ENCODE measurements at regions not wholly inside any gene's neighbourhood (a gene's known extent, or its start where the extent isn't known, plus 50 kb on each side); places are given as distances from the start of the nearest gene placed in this dataset.

DNA sequence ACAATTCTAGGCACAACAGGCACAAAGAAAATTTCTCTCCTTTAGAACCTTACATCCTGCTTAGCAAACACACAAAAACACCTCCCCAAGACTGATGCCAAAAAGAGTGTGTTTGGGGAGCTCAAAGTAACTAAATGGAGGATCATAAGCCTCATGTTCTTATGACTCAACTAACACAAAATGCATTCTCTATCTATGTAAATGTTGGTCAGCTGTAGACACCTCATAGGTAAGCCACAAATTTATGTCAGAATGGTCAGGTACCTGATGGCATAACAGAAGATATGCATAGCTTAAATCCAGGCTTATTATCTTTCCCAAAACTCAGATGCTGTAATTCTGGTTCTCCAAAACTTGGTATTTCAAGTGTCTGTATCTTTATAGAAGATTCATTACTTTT, 315.1 kb downstream of the C7orf25 start:
- peaks cover 0 to 4% (median 0%) of the 10 kb centered on the region in 3 donors for H3K9me3 ChIP-seq
- H3K4me3 ChIP-seq = no peak overlapping the region
- ATAC-seq = no peak
- H3K4me1 ChIP-seq = no peaks in the 10 kb centered on the region
- H3K27me3 ChIP-seq = no peaks in the 10 kb centered on the region
- H3K36me3 ChIP-seq = no peaks in the 10 kb centered on the region
- TF ChIP-seq CTCF (IDR thresholded peaks at IDR 0.05) = no peak
- H3K27ac ChIP-seq = no peak overlapping the region

DNA sequence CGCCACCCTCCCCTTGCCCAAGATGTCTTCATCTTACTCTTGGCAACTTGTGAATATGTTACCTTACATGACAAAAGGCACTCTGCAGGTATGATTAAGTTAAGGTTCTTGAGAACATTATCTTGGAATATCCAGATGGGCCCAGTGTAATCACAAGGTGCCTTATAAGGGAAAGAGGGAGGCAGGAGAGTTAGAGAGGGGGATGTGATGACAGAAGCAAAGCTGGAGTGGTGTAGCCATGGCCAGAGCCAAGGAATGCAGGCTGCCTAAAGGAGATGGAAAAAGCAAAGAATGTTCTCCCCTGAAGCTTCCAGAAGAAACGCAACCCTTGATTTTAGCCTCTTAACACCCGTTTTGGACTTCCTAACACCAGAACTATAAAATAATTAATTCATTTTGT, 318.0 kb downstream of the C7orf25 start:
- H3K4me1 ChIP-seq = no peaks in the 10 kb centered on the region
- H3K36me3 ChIP-seq = no peaks in the 10 kb centered on the region
- no peak overlapping the region for H3K27ac ChIP-seq
- no peak overlapping the region for H3K4me3 ChIP-seq
- no peaks in the 10 kb centered on the region for H3K27me3 ChIP-seq
- 79 to 82% methylated on average over 3 of the region's 3 CpGs for WGBS, 2 donors (ENCODE audit: low coverage in 1 of 2)
- ATAC-seq = no peak
- TF ChIP-seq CTCF (IDR thresholded peaks at IDR 0.05) = no peak
- no peak for TF ChIP-seq EP300 (IDR thresholded peaks at IDR 0.05)
- TF ChIP-seq POLR2AphosphoS5 (IDR thresholded peaks at IDR 0.05) = no peak
- no peak for TF ChIP-seq POLR2A (IDR thresholded peaks at IDR 0.05)
- peaks cover 0 to 4% (median 0%) of the 10 kb centered on the region in 3 donors for H3K9me3 ChIP-seq

DNA sequence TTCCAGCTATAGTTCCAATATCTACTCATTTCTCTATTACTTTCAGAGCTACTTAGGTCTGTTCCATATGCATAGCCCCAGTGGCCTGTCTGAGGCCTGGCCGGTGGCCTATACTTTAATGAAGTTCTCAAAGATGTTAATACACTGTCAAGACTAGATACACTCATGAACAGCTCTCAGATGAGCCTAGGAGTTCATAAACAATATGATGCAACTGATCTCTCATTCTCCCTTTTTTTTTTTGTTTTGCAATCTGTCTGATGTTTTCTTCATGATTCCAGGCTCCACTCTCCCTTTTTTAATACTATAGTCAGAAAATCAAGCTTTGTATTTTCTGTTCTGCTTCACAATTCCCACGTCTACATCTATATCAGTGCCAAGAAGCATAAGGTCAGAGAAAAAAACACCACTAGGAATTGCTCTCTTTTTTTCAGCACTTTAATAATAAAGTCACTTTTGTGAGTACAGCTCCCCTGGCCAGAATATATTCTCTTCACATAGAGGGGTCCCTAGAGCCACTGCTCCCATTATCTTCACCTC, 321.0 kb downstream of the C7orf25 start:
- TF ChIP-seq POLR2AphosphoS5 (IDR thresholded peaks at IDR 0.05) (no peak), CTCF (IDR thresholded peaks at IDR 0.05) (no peak), POLR2A (IDR thresholded peaks at IDR 0.05) (no peak), EP300 (IDR thresholded peaks at IDR 0.05) (no peak)
- H3K4me1 ChIP-seq = no peaks in the 10 kb centered on the region
- 55 to 63% methylated on average over 2 of the region's 2 CpGs for WGBS, 2 donors (ENCODE audit: low coverage in 1 of 2)
- H3K9me3 ChIP-seq = peaks cover 0 to 7% (median 0%) of the 10 kb centered on the region in 3 donors
- no peaks in the 10 kb centered on the region for H3K36me3 ChIP-seq
- no peak overlapping the region for H3K27ac ChIP-seq
- no peaks in the 10 kb centered on the region for H3K27me3 ChIP-seq
- no peak overlapping the region for H3K4me3 ChIP-seq
- no peak for ATAC-seq

DNA sequence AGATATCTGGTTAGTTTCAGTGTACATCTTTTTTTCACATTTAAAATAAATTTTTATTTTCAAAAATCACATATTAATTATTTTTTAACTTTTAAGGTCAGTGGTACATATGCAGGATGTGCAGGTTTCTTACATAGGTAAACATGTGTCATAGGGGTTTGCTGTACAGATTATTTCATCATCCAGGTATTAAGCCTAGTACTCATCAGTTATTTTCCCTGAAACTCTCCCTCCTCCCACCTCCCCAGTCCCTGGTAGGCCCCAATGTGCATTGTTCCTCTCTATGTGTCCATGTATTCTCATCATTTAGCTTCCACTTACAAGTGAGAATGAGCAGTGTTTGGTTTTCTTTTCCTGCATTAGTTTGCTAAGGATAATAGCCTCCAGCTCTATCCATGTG, 323.0 kb downstream of the C7orf25 start:
- TF ChIP-seq EP300 (IDR thresholded peaks at IDR 0.05) (no peak), POLR2AphosphoS5 (IDR thresholded peaks at IDR 0.05) (no peak), POLR2A (IDR thresholded peaks at IDR 0.05) (no peak), CTCF (IDR thresholded peaks at IDR 0.05) (no peak)
- no peaks in the 10 kb centered on the region for H3K36me3 ChIP-seq
- H3K9me3 ChIP-seq = peaks cover 0 to 8% (median 0%) of the 10 kb centered on the region in 3 donors
- no peak overlapping the region for H3K4me3 ChIP-seq
- H3K27me3 ChIP-seq = no peaks in the 10 kb centered on the region
- ATAC-seq = no peak
- H3K4me1 ChIP-seq = no peaks in the 10 kb centered on the region
- H3K27ac ChIP-seq = no peak overlapping the region

DNA sequence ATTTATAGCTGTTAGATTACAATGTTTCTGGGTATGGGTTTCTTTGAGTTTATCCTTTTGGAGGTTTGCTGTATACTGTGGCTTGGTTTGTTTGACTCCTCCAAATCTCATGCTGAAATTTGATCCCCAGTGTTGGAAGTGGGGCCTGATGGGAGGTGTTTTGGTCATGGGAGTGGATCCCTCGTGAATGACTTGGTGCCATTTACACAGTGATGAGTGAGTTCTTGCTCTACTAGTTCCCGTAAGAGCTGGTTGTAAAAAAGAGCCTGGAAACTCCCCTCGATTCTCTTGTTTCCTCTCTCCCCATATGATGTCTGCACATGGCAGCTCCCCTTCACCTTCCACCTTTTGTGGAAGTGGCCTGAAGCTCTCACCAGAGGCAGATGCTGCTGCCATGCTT, 324.1 kb downstream of the C7orf25 start:
- Histone ChIP-seq H3K4me3 (no peak overlapping the region), H3K27me3 (no peaks in the 10 kb centered on the region), H3K4me1 (no peaks in the 10 kb centered on the region), H3K9me3 (peaks cover 0 to 8% (median 0%) of the 10 kb centered on the region in 3 donors), H3K36me3 (no peaks in the 10 kb centered on the region), H3K27ac (no peak overlapping the region)
- no peak for ATAC-seq
- 75 to 92% methylated on average over 2 to 3 of the region's 3 CpGs for WGBS, 2 donors (ENCODE audit: low coverage in 1 of 2)
- TF ChIP-seq POLR2AphosphoS5 (IDR thresholded peaks at IDR 0.05) (no peak), CTCF (IDR thresholded peaks at IDR 0.05) (no peak), POLR2A (IDR thresholded peaks at IDR 0.05) (no peak), EP300 (IDR thresholded peaks at IDR 0.05) (no peak)

Measured in gastroesophageal sphincter (tissue), 4 donors.